ENCODE measurements at regions not wholly inside any gene's neighbourhood (a gene's known extent, or its start where the extent isn't known, plus 50 kb on each side); places are given as distances from the start of the nearest gene placed in this dataset.

GRCh38 chr4:17323554-17324385 is 188.1 kb downstream of the QDPR start:
- ATAC-seq (no peak), DNase-seq (no peak)
- H3K4me1 ChIP-seq (ENCODE audit: low read depth): no peaks in the 10 kb centered on the region
- no peaks in the 10 kb centered on the region for H3K36me3 ChIP-seq (ENCODE audit: low read depth)
- H3K4me3 ChIP-seq: no peak overlapping the region
- intact Hi-C loops (cut with DNase I, micrococcal nuclease): no loop called here
- H3K9me3 ChIP-seq: no peaks in the 10 kb centered on the region
- no peak for TF ChIP-seq CTCF (IDR thresholded peaks at IDR 0.05)

- no peak for ATAC-seq
- Histone ChIP-seq H3K9me3 (no peaks in the 10 kb centered on the region), H3K36me3 (ENCODE audit: low read depth) (no peaks in the 10 kb centered on the region), H3K4me3 (no peak overlapping the region), H3K4me1 (ENCODE audit: low read depth) (no peaks in the 10 kb centered on the region)
- intact Hi-C loops (cut with DNase I, micrococcal nuclease): no loop called here
- TF ChIP-seq CTCF (IDR thresholded peaks at IDR 0.05): no peak
- DNase-seq: no peak
These were observed 189.4 kb downstream of the QDPR start for GRCh38 chr4:17322514-17322913.

GRCh38 chr4:17320046-17320445 is 191.8 kb downstream of the QDPR start:
- H3K4me1 ChIP-seq (ENCODE audit: low read depth): no peaks in the 10 kb centered on the region
- H3K36me3 ChIP-seq (ENCODE audit: low read depth): no peaks in the 10 kb centered on the region
- TF ChIP-seq CTCF (IDR thresholded peaks at IDR 0.05): no peak
- no peaks in the 10 kb centered on the region for H3K9me3 ChIP-seq
- no peak overlapping the region for H3K4me3 ChIP-seq
- no peak for ATAC-seq
- no peak for DNase-seq
- intact Hi-C loops (cut with DNase I, micrococcal nuclease): no loop called here

DNA sequence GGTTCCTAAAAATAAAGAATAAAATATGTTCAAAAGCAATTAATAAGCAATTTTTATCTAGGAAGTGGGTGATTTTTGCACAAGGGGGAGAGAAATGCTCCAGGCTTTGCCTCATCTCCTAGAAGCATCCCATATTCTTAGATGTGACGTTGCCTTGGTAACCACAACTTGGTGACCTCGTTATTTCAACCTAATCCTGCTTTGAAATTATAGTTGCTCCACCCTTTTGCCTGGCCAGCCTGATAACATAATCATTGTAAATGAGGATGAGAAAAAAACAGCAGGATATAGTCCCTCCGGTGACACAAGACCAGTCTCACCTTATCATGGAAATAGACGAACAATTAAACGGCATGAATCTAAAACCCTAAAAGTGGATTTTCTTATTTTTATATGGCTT is 194.4 kb downstream of the QDPR start:
- Histone ChIP-seq H3K9me3 (no peaks in the 10 kb centered on the region), H3K4me3 (no peak overlapping the region), H3K36me3 (ENCODE audit: low read depth) (no peaks in the 10 kb centered on the region), H3K4me1 (ENCODE audit: low read depth) (no peaks in the 10 kb centered on the region)
- no peak for DNase-seq
- no peak for ATAC-seq
- no peak for TF ChIP-seq CTCF (IDR thresholded peaks at IDR 0.05)
- intact Hi-C loops (cut with DNase I, micrococcal nuclease): no loop called here

DNA sequence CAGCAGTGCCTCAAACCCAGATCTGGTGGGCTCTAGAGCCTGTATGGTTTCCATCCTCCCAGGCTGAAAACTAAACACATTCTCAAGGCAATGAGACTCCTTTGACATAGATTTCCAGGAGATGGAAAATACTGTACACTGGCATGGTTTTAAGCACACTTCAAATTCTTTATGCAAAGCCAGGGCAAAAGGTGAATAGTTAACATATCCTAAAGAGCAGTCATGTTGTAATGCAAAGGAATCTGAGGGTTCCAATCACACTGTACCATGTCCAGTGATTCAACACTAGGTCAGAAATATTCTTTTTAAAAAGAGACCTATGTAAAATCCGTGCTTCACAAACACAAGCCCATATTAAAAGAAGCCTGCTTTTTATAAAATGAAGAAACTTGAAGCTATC is 195.3 kb downstream of the QDPR start:
- no peak for ATAC-seq
- intact Hi-C loops (cut with DNase I, micrococcal nuclease): no loop called here
- H3K4me1 ChIP-seq (ENCODE audit: low read depth): no peaks in the 10 kb centered on the region
- no peak for DNase-seq
- no peak overlapping the region for H3K4me3 ChIP-seq
- no peaks in the 10 kb centered on the region for H3K36me3 ChIP-seq (ENCODE audit: low read depth)
- no peaks in the 10 kb centered on the region for H3K9me3 ChIP-seq
- TF ChIP-seq CTCF (IDR thresholded peaks at IDR 0.05): no peak

Data from mucosa of descending colon (tissue), 3 donors.